ENCODE measurements at regions not wholly inside any gene's neighbourhood (a gene's known extent, or its start where the extent isn't known, plus 50 kb on each side); places are given as distances from the start of the nearest gene placed in this dataset.

- no peak for TF ChIP-seq CTCF (conservative IDR thresholded peaks at IDR 0.05)
- no peaks in the 10 kb centered on the region for H3K27me3 Mint-ChIP-seq (ENCODE audit: low read depth)
- no peaks in the 10 kb centered on the region for H3K9me3 Mint-ChIP-seq
- no peak for DNase-seq (ENCODE audit: low read depth, low spot score)
- no peaks in the 10 kb centered on the region for H3K36me3 Mint-ChIP-seq (ENCODE audit: low read depth)
- no peak overlapping the region for H3K27ac Mint-ChIP-seq (ENCODE audit: unreplicated experiment)
- no peak overlapping the region for H3K4me3 Mint-ChIP-seq
- peaks cover 12% of the 10 kb centered on the region for H3K4me1 Mint-ChIP-seq
Observed at GRCh38 chr1:191839891-191840290, 318.4 kb upstream of the RGS18 start.

DNA sequence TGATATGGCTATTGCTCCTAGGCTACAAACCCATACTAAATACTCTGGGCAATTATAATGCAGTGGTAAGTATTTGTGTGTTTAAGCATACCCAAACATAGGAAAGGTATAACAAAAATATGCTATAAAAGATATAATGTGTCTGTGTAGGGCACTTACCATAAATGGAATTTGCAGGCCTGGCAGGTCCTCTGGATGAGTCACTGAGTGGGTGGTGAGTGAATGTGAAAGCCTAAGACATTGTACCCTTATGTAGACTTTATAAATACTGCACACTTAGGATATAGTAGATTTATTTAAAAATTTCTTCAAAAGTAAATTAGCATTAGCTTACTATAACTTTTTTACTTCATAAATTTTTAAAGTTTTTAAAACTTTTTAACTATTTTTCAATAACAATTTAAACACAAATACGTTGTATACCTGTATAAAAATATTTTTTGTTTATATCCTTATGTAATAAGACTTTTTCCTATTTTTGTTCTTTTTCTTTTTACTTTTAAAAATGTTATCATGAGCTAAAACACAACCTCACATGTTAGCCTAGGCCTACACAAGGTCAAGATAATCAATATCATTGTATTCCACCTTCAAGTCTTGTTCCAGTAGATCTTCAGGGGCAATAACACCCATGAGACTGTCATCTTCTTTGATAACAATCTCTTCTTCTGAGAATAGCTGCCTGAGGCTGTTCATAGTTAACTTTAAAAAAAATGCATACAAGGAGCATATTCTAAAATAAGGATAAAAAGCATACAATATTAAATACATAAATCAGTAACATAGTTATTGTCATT lies 306.3 kb upstream of the RGS18 start:
- H3K27ac Mint-ChIP-seq (ENCODE audit: unreplicated experiment): no peak overlapping the region
- H3K4me3 Mint-ChIP-seq: no peak overlapping the region
- no peaks in the 10 kb centered on the region for H3K27me3 Mint-ChIP-seq (ENCODE audit: low read depth)
- TF ChIP-seq CTCF (conservative IDR thresholded peaks at IDR 0.05): no peak
- H3K36me3 Mint-ChIP-seq (ENCODE audit: low read depth): no peaks in the 10 kb centered on the region
- no peaks in the 10 kb centered on the region for H3K9me3 Mint-ChIP-seq
- no peaks in the 10 kb centered on the region for H3K4me1 Mint-ChIP-seq
- no peak for DNase-seq (ENCODE audit: low read depth, low spot score)

GRCh38 chr1:191852907-191853306 lies 305.4 kb upstream of the RGS18 start:
- H3K27me3 Mint-ChIP-seq (ENCODE audit: low read depth): no peaks in the 10 kb centered on the region
- no peak overlapping the region for H3K4me3 Mint-ChIP-seq
- no peaks in the 10 kb centered on the region for H3K9me3 Mint-ChIP-seq
- TF ChIP-seq CTCF (conservative IDR thresholded peaks at IDR 0.05): no peak
- H3K27ac Mint-ChIP-seq (ENCODE audit: unreplicated experiment): no peak overlapping the region
- H3K36me3 Mint-ChIP-seq (ENCODE audit: low read depth): no peaks in the 10 kb centered on the region
- DNase-seq (ENCODE audit: low read depth, low spot score): no peak
- H3K4me1 Mint-ChIP-seq: no peaks in the 10 kb centered on the region

DNA sequence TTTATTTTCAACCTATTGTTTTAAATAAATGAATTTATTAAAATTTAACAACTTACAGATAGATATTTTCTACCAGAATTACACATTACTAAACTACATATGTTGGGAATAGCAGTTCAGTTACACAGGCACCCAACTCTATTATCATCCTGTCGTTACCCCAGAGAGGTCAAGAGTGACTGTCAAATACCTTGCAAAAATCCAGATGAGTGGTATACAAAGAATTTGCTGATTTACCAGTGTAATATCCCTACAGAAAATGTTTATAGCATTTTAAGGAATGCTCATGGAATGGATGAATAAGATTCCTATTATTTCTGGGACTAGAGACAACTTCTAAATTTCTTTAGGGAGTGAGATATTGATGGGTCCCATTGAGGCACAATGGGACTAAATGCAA lies 300.7 kb upstream of the RGS18 start:
- no peak for DNase-seq (ENCODE audit: low read depth, low spot score)
- H3K27ac Mint-ChIP-seq (ENCODE audit: unreplicated experiment): no peak overlapping the region
- no peak overlapping the region for H3K4me3 Mint-ChIP-seq
- no peaks in the 10 kb centered on the region for H3K27me3 Mint-ChIP-seq (ENCODE audit: low read depth)
- no peak for TF ChIP-seq CTCF (conservative IDR thresholded peaks at IDR 0.05)
- H3K4me1 Mint-ChIP-seq: no peaks in the 10 kb centered on the region
- H3K9me3 Mint-ChIP-seq: peaks cover 1% of the 10 kb centered on the region
- no peaks in the 10 kb centered on the region for H3K36me3 Mint-ChIP-seq (ENCODE audit: low read depth)

GRCh38 chr1:191865479-191865878 lies 292.8 kb upstream of the RGS18 start:
- H3K4me3 Mint-ChIP-seq: no peak overlapping the region

More at GRCh38 chr1:191865479-191865878, 292.8 kb upstream of the RGS18 start:
- Mint-ChIP-seq H3K4me1 (peaks cover 4% of the 10 kb centered on the region), H3K9me3 (peaks cover 5% of the 10 kb centered on the region), H3K27ac (ENCODE audit: unreplicated experiment) (no peak overlapping the region), H3K36me3 (ENCODE audit: low read depth) (no peaks in the 10 kb centered on the region), H3K27me3 (ENCODE audit: low read depth) (no peaks in the 10 kb centered on the region)
- DNase-seq (ENCODE audit: low read depth, low spot score): no peak
- TF ChIP-seq CTCF (conservative IDR thresholded peaks at IDR 0.05): no peak

All from neural crest cell (in vitro differentiated cells).